ENCODE measurements at regions not wholly inside any gene's neighbourhood (a gene's known extent, or its start where the extent isn't known, plus 50 kb on each side); places are given as distances from the start of the nearest gene placed in this dataset.

DNA sequence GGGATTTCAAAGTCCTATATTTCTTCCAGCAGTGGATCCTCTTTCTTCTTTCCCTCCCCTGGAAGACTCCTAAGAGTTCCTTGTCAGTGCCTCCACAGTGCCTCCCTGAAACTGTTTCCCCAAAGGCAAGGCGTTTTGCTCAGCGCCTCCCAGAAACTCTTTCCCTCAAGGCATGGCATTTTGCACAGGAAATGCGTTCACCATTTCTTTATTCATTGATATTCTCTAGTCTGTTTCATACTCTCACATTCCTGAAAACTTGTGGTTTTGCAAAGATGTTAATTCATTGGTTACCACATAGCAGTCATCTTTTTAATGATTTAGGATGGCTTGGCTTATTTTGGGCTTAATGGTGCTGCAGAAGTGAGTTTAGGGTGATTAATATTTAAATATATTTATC lies 177.3 kb upstream of the SLC10A2 start:
- H3K4me3 ChIP-seq (ENCODE audit: low read depth, low read length): no peak overlapping the region
- H3K27ac ChIP-seq (ENCODE audit: insufficient read depth, low read length, poor library complexity, severe bottlenecking): no peak overlapping the region
- H3K36me3 ChIP-seq (ENCODE audit: control insufficient read depth, insufficient read depth, low read length): no peaks in the 10 kb centered on the region
- no peaks in the 10 kb centered on the region for H3K27me3 ChIP-seq (ENCODE audit: control insufficient read depth, insufficient read depth, low read length)
- Mint-ChIP-seq H3K4me3 (no peak overlapping the region), H3K36me3 (no peaks in the 10 kb centered on the region), H3K27ac (no peak overlapping the region), H3K27me3 (no peaks in the 10 kb centered on the region), H3K4me1 (no peaks in the 10 kb centered on the region), H3K9me3 (peaks cover 4 to 20% (median 5%) of the 10 kb centered on the region in 7 donors)
- ATAC-seq (ENCODE audit: low read depth in 2 of 2) (no peak), DNase-seq (no peak)
- H3K4me1 ChIP-seq (ENCODE audit: control insufficient read depth, insufficient read depth, low read length, poor library complexity, severe bottlenecking): no peaks in the 10 kb centered on the region
- no peaks in the 10 kb centered on the region for H3K9me3 ChIP-seq (ENCODE audit: control insufficient read depth in 2 of 2, low read length in 2 of 2)

DNA sequence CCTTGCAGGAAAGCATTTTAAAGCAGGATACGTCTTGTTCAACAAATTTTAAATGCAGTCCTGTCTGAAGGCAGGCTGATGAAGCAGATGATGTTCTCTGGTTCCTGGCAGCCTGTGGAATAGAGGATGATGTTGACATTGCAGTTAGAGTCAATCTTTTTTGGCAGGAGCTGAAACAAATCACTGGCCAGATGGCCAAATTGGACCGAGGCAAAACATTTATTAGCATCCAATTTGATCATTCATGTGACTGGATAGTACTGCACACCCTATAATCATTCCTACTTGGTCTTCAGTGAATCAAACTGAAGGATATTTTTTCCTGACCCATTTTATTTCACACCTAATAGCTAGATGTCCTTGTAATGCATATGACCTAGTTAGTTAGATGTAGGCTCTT lies 172.2 kb upstream of the SLC10A2 start:
- Mint-ChIP-seq H3K27ac (no peak overlapping the region), H3K27me3 (no peaks in the 10 kb centered on the region), H3K4me1 (no peaks in the 10 kb centered on the region), H3K36me3 (no peaks in the 10 kb centered on the region), H3K9me3 (peaks cover 0 to 11% (median 3%) of the 10 kb centered on the region in 7 donors), H3K4me3 (no peak overlapping the region)
- H3K4me3 ChIP-seq (ENCODE audit: low read depth, low read length): no peak overlapping the region
- ATAC-seq (ENCODE audit: low read depth in 2 of 2): no peak
- no peaks in the 10 kb centered on the region for H3K9me3 ChIP-seq (ENCODE audit: control insufficient read depth in 2 of 2, low read length in 2 of 2)
- H3K27me3 ChIP-seq (ENCODE audit: control insufficient read depth, insufficient read depth, low read length): no peaks in the 10 kb centered on the region
- DNase-seq: no peak
- no peaks in the 10 kb centered on the region for H3K4me1 ChIP-seq (ENCODE audit: control insufficient read depth, insufficient read depth, low read length, poor library complexity, severe bottlenecking)
- no peak overlapping the region for H3K27ac ChIP-seq (ENCODE audit: insufficient read depth, low read length, poor library complexity, severe bottlenecking)
- H3K36me3 ChIP-seq (ENCODE audit: control insufficient read depth, insufficient read depth, low read length): no peaks in the 10 kb centered on the region

DNA sequence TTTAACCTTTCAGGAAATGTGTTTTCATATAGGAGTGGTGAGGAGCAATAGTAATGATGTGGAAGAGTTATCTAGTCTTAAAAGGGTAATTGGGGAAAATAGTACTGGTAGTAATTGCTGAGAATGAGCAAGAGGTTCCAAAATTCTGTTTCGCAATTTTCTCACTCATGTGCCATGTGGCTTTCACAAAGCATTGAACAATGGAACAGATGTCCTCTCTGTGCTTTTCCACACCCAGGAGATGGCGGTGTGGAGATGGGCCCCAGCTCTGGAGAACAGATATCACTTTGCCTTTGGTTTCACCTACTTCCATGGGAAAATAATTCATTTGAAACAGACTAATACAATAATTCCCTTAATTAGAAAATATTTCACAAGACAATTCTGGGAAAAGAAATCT lies 170.0 kb upstream of the SLC10A2 start:
- H3K4me1 Mint-ChIP-seq: no peaks in the 10 kb centered on the region
- H3K4me3 ChIP-seq (ENCODE audit: low read depth, low read length): no peak overlapping the region
- H3K9me3 ChIP-seq (ENCODE audit: control insufficient read depth in 2 of 2, low read length in 2 of 2): no peaks in the 10 kb centered on the region
- no peaks in the 10 kb centered on the region for H3K36me3 ChIP-seq (ENCODE audit: control insufficient read depth, insufficient read depth, low read length)
- H3K4me3 Mint-ChIP-seq: no peak overlapping the region
- DNase-seq (no peak), ATAC-seq (ENCODE audit: low read depth in 2 of 2) (no peak)
- no peaks in the 10 kb centered on the region for H3K36me3 Mint-ChIP-seq
- H3K27ac ChIP-seq (ENCODE audit: insufficient read depth, low read length, poor library complexity, severe bottlenecking): no peak overlapping the region
- H3K27me3 Mint-ChIP-seq: no peaks in the 10 kb centered on the region
- no peaks in the 10 kb centered on the region for H3K4me1 ChIP-seq (ENCODE audit: control insufficient read depth, insufficient read depth, low read length, poor library complexity, severe bottlenecking)
- H3K27me3 ChIP-seq (ENCODE audit: control insufficient read depth, insufficient read depth, low read length): no peaks in the 10 kb centered on the region
- H3K27ac Mint-ChIP-seq: no peak overlapping the region
- H3K9me3 Mint-ChIP-seq: peaks cover 5 to 14% (median 6%) of the 10 kb centered on the region in 7 donors

DNA sequence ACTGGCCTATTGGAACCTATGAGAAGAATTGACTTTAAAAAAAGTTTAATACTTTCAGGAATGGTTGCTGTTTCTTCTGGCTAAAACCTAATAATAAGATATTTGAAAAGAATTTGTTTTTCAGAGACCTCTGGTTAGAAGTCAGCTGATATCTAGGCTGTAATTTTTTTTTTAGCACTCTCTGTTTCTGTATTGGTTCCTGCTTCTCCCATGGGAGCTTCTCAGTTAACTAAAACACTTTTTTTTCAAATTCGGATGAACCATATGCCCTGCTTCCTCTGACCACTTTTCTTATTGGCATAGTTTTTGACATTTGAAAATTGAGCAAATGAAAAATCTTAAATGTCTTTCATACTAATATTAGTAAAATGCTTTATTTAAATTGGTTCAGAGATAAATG lies 163.5 kb upstream of the SLC10A2 start:
- Mint-ChIP-seq H3K27me3 (peaks cover 4% of the 10 kb centered on the region), H3K4me3 (no peak overlapping the region), H3K9me3 (peaks cover 4 to 20% (median 9%) of the 10 kb centered on the region in 7 donors), H3K4me1 (no peaks in the 10 kb centered on the region), H3K27ac (no peak overlapping the region), H3K36me3 (no peaks in the 10 kb centered on the region)
- no peaks in the 10 kb centered on the region for H3K36me3 ChIP-seq (ENCODE audit: control insufficient read depth, insufficient read depth, low read length)
- no peaks in the 10 kb centered on the region for H3K27me3 ChIP-seq (ENCODE audit: control insufficient read depth, insufficient read depth, low read length)
- H3K4me1 ChIP-seq (ENCODE audit: control insufficient read depth, insufficient read depth, low read length, poor library complexity, severe bottlenecking): no peaks in the 10 kb centered on the region
- DNase-seq (no peak), ATAC-seq (ENCODE audit: low read depth in 2 of 2) (no peak)
- H3K4me3 ChIP-seq (ENCODE audit: low read depth, low read length): no peak overlapping the region
- H3K9me3 ChIP-seq (ENCODE audit: control insufficient read depth in 2 of 2, low read length in 2 of 2): peaks cover 0 to 3% of the 10 kb centered on the region in 2 experiments
- no peak overlapping the region for H3K27ac ChIP-seq (ENCODE audit: insufficient read depth, low read length, poor library complexity, severe bottlenecking)

DNA sequence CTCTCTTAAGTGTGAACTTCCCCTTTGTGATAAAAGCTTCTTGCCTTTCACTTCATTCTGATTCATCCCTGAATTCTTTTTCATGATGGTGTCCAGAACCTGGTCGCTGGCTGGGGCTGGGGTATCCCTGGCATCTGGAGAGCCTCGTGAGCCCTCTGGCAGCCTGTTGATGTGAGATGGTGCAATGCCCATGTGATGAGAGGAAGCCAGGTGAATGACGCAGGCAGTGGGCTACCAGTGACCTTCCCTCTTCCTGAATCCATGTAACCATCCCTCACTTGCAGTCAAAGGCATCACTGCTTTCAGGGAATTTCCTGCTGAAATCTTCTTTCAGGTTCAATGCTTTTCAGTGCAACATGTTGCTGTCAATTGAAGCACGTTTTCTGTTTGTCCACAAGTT lies 158.6 kb upstream of the SLC10A2 start:
- ATAC-seq (ENCODE audit: low read depth in 2 of 2) (no peak), DNase-seq (no peak)
- no peak overlapping the region for H3K27ac Mint-ChIP-seq
- H3K9me3 ChIP-seq (ENCODE audit: control insufficient read depth in 2 of 2, low read length in 2 of 2): no peaks in the 10 kb centered on the region
- H3K27me3 ChIP-seq (ENCODE audit: control insufficient read depth, insufficient read depth, low read length): no peaks in the 10 kb centered on the region
- H3K4me1 Mint-ChIP-seq: no peaks in the 10 kb centered on the region
- peaks cover 9% of the 10 kb centered on the region for H3K27me3 Mint-ChIP-seq
- H3K9me3 Mint-ChIP-seq: peaks cover 0 to 7% (median 4%) of the 10 kb centered on the region in 7 donors
- H3K36me3 ChIP-seq (ENCODE audit: control insufficient read depth, insufficient read depth, low read length): no peaks in the 10 kb centered on the region
- H3K36me3 Mint-ChIP-seq: no peaks in the 10 kb centered on the region
- H3K27ac ChIP-seq (ENCODE audit: insufficient read depth, low read length, poor library complexity, severe bottlenecking): no peak overlapping the region
- no peak overlapping the region for H3K4me3 ChIP-seq (ENCODE audit: low read depth, low read length)
- no peaks in the 10 kb centered on the region for H3K4me1 ChIP-seq (ENCODE audit: control insufficient read depth, insufficient read depth, low read length, poor library complexity, severe bottlenecking)
- no peak overlapping the region for H3K4me3 Mint-ChIP-seq

DNA sequence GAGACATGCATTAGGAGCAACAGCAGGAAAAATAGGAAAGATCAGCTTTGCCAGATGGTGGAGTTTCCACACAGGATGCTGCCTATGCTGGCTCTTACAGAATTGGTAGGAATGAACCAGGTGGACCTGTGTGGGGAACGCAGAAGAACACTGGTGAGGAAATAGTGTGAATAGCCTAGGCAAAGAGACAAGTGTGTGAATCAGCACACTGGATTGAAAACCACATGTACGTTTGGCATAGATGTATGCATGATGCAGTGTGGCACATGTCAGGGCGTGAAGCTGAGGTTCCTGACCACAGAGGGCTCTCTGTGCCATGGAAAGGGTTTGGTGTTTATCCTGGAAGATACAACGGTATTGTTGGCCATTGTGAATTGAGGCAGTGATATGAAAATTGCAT lies 156.5 kb upstream of the SLC10A2 start:
- Histone ChIP-seq H3K36me3 (ENCODE audit: control insufficient read depth, insufficient read depth, low read length) (no peaks in the 10 kb centered on the region), H3K4me1 (ENCODE audit: control insufficient read depth, insufficient read depth, low read length, poor library complexity, severe bottlenecking) (no peaks in the 10 kb centered on the region), H3K27ac (ENCODE audit: insufficient read depth, low read length, poor library complexity, severe bottlenecking) (no peak overlapping the region), H3K4me3 (ENCODE audit: low read depth, low read length) (no peak overlapping the region), H3K27me3 (ENCODE audit: control insufficient read depth, insufficient read depth, low read length) (no peaks in the 10 kb centered on the region), H3K9me3 (ENCODE audit: control insufficient read depth in 2 of 2, low read length in 2 of 2) (no peaks in the 10 kb centered on the region)
- Mint-ChIP-seq H3K36me3 (no peaks in the 10 kb centered on the region), H3K4me1 (no peaks in the 10 kb centered on the region), H3K4me3 (no peak overlapping the region), H3K9me3 (peaks cover 0 to 6% (median 3%) of the 10 kb centered on the region in 7 donors), H3K27ac (no peak overlapping the region), H3K27me3 (peaks cover 5% of the 10 kb centered on the region)
- DNase-seq (no peak), ATAC-seq (ENCODE audit: low read depth in 2 of 2) (no peak)

DNA sequence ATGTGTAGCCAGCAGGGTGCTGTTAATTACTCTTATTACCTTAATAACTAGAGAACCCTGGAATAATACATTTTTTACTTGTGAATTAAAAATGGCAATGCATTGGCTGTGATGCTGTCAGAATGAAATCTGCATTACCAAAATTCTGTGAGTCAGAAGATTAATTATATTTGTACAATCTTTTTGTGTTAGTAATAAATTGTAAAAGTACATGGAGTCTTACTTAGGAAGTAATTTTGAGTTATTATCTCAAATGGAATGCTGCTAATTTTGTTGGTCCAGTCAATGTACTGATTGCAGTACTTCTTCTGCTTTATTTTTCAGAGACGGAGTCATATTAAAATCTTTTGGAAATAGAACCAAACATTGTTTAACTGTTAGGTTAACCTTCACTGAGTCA lies 152.0 kb upstream of the SLC10A2 start:
- Histone ChIP-seq H3K9me3 (ENCODE audit: control insufficient read depth in 2 of 2, low read length in 2 of 2) (no peaks in the 10 kb centered on the region), H3K27ac (ENCODE audit: insufficient read depth, low read length, poor library complexity, severe bottlenecking) (no peak overlapping the region), H3K27me3 (ENCODE audit: control insufficient read depth, insufficient read depth, low read length) (no peaks in the 10 kb centered on the region), H3K4me1 (ENCODE audit: control insufficient read depth, insufficient read depth, low read length, poor library complexity, severe bottlenecking) (no peaks in the 10 kb centered on the region), H3K4me3 (ENCODE audit: low read depth, low read length) (no peak overlapping the region), H3K36me3 (ENCODE audit: control insufficient read depth, insufficient read depth, low read length) (no peaks in the 10 kb centered on the region)
- H3K9me3 Mint-ChIP-seq: peaks cover 0 to 3% (median 2%) of the 10 kb centered on the region in 7 donors
- ATAC-seq (ENCODE audit: low read depth in 2 of 2): no peak
- no peak for DNase-seq
- H3K4me1 Mint-ChIP-seq: no peaks in the 10 kb centered on the region
- H3K27me3 Mint-ChIP-seq: peaks cover 5% of the 10 kb centered on the region
- no peak overlapping the region for H3K4me3 Mint-ChIP-seq
- H3K27ac Mint-ChIP-seq: no peak overlapping the region
- no peaks in the 10 kb centered on the region for H3K36me3 Mint-ChIP-seq

DNA sequence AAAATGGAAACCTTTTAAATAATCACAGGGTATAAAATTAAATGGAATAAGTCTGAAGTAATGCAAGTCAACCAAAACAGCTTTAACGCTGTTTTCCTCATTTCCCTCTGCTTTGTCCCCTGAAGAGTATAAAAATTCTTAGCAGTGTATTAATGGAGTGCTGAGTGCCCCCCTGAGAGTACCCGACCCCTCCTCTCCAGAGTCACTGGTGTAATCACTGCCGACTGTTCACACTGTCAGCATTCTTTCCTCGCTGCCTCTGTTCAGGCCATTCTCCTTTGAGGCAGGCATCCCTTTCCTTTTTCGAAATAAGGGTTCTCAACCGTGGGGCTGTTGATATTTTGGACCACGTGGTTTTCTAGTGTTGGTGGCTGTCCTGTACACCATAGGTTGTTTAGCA lies 146.9 kb upstream of the SLC10A2 start:
- no peaks in the 10 kb centered on the region for H3K27me3 Mint-ChIP-seq
- no peaks in the 10 kb centered on the region for H3K4me1 Mint-ChIP-seq
- H3K9me3 ChIP-seq (ENCODE audit: control insufficient read depth in 2 of 2, low read length in 2 of 2): no peaks in the 10 kb centered on the region
- H3K4me3 Mint-ChIP-seq: no peak overlapping the region
- no peak overlapping the region for H3K27ac ChIP-seq (ENCODE audit: insufficient read depth, low read length, poor library complexity, severe bottlenecking)
- no peaks in the 10 kb centered on the region for H3K27me3 ChIP-seq (ENCODE audit: control insufficient read depth, insufficient read depth, low read length)
- H3K9me3 Mint-ChIP-seq: peaks cover 0 to 2% (median 0%) of the 10 kb centered on the region in 7 donors
- ATAC-seq (ENCODE audit: low read depth in 2 of 2) (no peak), DNase-seq (no peak)
- H3K36me3 ChIP-seq (ENCODE audit: control insufficient read depth, insufficient read depth, low read length): no peaks in the 10 kb centered on the region
- no peak overlapping the region for H3K4me3 ChIP-seq (ENCODE audit: low read depth, low read length)
- H3K4me1 ChIP-seq (ENCODE audit: control insufficient read depth, insufficient read depth, low read length, poor library complexity, severe bottlenecking): no peaks in the 10 kb centered on the region
- H3K27ac Mint-ChIP-seq: no peak overlapping the region
- H3K36me3 Mint-ChIP-seq: no peaks in the 10 kb centered on the region

Data from CD4-positive, CD25-positive, alpha-beta regulatory T cell (primary cell).